CD4-positive, alpha-beta T cell treated with Interleukin-17A for 1 hour (primary cell): ENCODE measurements at regions not wholly inside any gene's neighbourhood (a gene's known extent, or its start where the extent isn't known, plus 50 kb on each side); places are given as distances from the start of the nearest gene placed in this dataset.
"Not testable (repeated sequence)": the region's sequence is repeated elsewhere in the genome, so short reads cannot be mapped to it uniquely, and the experiment has no call there.

ENCODE experiments used
- DNase-seq: peaks from one replicate; pipeline ENCODE4 v3.0.0-alpha.2; 2020

GRCh38 chr1:38746941-38747600 lies 112.5 kb downstream of the RRAGC start:
- no peak for DNase-seq

DNA sequence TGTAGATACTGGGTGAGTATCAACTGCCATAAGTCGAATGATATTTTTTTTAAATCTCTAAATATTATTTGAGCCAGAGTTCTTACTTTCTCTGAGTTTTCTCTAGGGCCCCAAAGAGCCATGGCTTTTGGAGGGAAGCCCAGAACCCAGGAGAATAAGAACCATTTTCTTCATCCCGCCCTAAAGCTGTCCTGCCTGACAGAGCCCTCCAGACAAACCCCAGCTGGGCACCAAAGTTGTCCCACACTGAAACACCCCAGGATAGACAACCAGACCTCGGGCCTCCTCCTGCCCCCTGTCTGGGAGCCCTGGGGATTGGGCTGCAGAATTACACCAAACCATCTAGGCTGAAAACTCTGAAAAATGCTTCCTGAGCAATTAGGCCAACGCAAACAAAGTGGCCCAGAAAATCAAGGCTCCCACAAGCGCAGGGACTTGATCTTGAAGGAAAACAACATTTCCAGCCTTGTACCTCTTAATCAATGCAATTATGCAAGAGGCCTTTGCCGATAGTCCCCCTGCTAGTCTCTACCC lies 113.1 kb downstream of the RRAGC start:
- no peak for DNase-seq

DNA sequence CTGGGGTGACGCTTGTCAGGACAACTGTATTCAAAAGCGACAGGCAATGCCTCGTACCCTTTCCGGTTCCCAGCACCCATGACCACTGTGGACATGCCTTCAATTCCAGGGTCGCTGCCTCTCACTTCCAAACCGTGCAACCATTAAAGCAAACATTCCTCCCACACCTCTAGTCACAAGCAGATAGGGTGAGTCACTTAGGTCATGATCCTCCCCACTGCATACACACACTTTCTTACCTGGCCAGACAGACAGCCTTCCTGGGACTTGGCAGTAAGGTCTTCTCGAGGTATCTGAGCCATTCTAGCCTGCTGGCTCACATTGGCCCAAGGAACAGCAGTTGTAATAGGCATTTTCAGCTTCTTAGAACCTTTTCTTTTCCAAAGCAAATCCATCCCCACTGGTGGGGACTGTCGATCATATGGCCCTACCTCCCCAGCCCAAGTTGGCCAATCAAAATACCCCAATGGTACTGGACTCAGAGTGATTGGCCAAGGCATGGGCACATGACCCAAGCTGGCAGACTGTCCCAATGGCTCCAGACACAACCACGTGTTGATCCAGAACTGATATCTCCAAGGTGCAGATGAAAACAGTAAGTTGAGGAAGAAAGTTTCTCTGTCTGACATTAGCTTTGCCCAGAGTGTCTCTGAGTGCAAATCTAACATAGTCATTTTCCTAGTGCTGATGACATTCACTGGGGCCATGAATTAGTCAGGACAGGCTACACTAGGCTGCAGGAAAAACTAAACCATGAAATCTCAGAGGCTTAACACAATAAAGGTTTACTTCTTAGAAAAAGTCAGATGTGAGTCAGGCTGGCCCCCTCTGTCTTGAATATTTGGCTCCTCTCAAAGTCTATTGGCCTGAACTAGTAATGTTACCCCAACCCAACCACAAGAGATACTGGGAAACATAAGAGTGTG lies 113.8 kb downstream of the RRAGC start:
- DNase-seq, result no peak

DNA sequence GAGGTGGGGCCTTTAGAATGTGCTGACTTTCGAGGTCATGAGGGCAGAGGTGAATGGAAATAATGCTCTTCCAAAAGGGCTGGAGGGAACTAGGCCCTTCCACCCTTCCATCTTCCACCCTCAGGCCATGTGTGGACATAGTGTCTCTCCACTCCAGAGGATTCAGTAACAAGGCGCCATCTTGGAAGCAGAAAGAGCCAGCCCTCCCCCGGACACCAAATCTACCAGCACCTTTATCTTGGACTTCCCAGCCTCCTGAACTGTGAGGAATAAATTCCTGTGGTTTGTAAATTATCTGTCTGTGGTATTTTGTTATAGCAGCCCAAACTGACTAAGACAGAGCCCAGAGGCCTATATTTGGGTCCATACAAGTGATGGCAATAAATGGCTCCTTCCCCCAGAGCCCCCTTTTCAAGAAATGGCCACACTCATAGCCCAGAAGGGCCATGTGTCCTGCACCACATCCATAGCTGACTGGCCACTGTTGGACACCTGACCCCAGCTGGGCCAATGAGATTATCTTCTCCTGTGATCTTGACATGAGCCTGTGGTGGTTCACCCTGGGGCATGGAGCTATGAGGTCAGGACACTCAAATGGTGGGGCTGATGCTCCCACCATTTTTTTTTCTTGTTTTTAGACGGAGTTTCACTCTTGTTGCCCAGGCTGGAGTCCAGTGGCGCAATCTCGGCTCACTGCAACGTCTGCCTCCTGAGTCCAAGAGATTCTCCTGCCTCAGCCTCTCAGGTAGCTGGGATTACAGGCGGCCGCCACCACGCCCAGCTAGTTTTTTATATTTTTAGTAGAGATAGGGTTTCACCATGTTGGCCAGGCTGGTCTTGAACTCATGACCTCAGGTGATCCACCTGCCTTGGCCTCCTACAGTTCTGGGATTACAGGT lies 114.9 kb downstream of the RRAGC start:
- no peak for DNase-seq

DNA sequence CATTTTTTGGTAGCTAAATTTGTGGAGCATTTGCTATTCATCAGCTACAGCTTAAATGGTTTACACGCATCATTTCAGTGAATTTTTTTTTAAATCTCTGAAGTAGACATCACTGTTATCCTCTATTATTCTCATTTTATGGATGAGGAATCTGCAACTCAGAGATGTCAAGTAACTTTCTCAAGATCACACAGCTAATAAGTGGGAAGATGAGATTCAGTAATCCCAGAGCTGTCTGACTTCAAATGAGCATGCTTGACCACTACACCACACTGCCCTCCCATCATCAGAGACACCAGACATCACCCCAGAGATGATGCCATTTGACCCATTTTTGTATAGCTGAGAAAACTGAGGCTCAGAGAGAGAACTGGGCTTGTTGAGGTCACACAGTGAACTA lies 116.4 kb downstream of the RRAGC start:
- no peak for DNase-seq

GRCh38 chr1:38741341-38741740 lies 118.2 kb downstream of the RRAGC start:
- DNase-seq, result no peak

GRCh38 chr1:38740487-38740886 lies 119.1 kb downstream of the RRAGC start:
- no peak for DNase-seq

- no peak for DNase-seq
Measured at GRCh38 chr1:38738207-38738606, 121.4 kb downstream of the RRAGC start.

GRCh38 chr1:38736399-38736798 lies 123.2 kb downstream of the RRAGC start:
- DNase-seq, result no peak

GRCh38 chr1:38735651-38736161 lies 123.9 kb downstream of the RRAGC start:
- DNase-seq, result no peak

- DNase-seq, result no peak
Measured at GRCh38 chr1:38733761-38734160, 125.8 kb downstream of the RRAGC start.

DNA sequence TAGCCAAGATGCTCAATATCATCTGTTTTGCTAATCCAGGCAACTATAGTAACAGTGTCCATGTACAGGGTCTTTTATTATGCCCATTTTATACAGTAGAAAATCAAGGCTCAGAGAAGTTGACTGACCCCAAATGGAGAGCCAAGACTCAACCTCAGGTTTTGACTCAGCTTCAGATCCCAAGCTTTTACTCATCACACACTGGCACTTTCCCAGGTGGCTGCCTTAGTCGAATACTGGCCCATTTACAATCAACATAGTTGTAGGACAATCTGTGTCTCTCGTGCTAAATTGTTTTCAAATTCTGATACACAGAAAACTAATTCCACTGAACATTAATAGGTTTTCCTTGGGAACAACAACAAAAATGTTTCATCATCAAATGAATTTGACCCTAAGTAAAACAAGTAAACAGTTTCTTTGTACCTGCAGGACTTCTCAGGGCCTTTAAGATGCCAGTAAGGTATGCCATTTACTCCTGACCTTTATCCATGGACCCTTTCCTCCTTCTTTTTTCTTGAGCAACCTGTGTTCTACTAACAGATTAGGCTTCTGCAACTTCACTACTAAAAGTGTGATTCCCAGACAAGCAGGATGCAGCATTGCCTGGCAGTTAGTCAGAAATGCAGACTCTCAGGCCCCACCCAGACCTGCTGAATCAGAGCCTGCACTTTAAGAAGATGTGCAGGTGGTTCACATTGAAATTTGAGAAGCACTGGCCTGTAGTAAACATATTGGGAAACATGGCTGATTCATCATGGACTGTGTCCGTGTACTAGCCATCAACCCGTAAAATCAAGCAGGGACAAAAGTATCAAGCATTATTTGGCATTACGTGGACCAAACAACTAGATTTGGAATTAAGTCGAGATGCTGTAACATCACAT lies 128.8 kb downstream of the RRAGC start:
- no peak for DNase-seq

DNA sequence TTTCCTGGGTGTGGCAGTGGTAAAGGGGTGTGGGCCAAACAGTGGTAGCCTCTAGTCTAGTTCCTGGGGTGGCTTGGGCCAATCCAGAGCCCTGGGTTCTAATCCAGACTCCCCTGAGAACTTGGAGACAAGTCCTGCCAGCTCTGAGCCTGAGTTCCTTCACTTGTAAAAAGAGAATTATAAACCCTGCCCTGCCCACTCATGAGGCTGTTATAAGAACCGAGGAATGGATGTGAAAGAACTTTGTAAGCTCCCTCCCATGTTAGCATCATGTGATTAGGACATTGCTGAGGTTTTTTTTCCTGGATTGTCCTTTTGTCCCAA lies 131.0 kb downstream of the RRAGC start:
- DNase-seq, result no peak

DNA sequence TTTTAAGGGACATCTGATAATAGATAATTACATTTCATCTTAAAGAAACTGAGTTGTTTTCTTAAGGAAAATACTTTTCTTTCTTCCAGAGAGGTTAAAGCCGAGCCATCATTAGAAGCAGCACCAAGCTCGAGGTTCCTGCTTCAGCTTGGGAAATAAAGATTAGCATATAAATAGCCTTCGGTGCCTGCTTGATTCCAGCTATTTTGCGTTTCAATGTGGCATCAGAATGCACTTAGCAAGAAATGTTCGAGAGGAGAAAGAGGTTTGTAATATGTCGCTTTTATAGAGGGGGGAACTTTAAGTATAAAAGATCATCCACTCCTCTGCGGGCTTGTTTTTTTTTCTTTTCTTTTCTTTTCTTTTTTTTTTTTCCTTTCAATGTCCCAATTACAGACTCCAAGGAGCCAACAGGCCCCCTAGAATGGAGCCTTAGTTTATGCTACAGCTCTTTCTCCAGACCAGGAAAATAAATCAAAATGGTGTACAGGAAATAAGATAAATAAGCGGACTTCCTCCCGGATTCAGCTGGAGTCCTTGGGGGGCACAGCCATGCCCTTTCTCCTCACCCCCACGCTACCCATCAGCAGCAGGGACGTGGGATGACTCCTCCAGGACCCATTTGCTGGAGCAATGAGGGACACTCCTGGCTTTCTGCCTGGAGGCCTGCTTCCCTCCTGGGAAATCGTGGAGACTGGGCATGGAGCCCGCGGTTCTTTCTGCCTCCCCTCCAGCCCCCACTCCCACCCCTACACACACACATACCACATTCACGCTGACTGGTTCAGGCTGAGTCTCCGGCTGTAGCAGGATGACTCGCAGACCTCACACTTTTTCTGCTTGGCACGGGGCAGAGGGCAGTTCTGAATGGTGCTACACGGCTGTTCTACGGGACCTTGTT lies 131.6 kb downstream of the RRAGC start:
- DNase-seq, result no peak

- not testable (repeated sequence) for DNase-seq
Measured at GRCh38 chr1:38725321-38725961, 134.1 kb downstream of the RRAGC start.

DNA sequence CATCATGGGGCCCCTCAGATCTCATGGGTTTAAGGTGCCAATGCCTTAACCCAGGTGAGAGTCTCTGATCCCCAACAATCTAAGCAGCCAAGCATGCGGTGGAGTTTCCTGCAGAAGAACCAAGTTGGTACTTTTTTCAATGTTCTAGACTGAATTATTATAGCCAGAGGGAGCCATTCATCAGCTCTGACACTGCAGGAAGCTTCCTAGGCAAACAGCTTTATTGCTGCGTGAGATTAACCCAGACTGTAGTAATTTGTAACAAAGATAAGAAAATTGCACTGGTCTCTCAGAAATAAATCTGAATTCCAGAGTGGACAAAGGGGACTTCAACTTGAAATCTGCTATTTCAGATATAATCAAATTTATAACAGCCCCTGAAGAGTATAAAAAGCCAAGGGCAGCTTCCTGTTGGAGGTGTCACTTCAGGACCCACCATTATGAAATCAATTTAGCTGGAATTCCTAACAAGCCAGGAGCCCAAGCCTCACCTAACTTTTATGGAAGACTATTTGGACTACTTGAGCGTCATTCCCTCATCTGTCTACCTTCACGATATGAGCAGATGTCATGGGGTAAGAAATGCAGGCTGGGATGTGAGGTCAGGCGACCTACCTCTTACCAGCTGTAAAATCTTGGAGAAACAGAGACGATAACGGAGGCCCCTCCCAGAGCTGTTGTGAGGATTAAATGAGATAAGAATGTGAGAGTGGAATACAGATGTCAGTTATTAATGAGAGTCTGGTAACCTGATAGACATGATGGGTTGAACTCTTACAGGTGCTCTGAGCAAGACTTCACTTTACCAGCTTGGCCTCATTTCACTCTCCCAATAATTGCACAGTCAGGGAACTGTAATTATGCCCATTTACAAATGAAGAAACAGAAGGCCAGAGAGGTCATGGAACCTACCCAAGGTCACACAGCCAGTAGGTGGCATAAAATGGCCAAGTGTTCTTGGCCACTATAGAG lies 135.1 kb downstream of the RRAGC start:
- DNase-seq, result no peak

DNA sequence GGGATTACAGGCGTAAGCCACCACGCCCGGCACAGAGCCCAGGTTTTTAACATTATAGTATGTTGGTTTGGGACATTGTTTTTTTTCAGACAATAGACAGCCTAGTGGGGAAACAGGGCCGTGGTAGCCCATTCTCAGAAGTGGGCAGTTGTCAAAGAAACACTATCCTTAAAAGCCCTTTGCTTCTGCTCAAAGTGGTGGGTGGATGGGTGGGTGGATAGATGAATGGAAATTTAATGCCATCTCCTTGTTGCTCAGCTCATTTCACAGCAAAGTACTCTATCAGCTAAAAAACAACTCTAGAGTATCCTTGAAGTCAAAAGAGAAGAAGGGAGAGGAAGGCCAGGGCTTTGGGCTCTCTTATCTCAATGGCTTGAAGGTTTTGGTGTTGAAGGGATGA lies 137.8 kb downstream of the RRAGC start:
- no peak for DNase-seq

DNA sequence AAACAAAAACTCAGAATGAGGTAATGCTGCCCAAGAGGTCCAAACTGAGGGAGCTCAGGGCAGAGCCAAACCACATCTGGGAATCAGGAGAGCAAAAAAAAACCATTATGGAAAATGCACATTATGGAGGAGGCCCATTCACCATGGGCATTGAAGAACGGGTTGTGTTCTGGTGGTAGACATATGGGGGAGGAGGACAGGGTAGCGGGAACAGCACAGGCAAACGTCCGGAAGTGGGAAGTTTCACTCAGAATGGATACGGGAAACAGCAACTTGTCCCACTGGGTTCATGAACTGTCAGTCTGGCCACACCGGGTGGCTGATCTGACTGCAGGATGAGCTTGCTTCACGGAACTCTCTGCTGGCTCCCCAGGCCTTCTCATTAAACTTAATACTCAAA lies 139.7 kb downstream of the RRAGC start:
- no peak for DNase-seq

DNA sequence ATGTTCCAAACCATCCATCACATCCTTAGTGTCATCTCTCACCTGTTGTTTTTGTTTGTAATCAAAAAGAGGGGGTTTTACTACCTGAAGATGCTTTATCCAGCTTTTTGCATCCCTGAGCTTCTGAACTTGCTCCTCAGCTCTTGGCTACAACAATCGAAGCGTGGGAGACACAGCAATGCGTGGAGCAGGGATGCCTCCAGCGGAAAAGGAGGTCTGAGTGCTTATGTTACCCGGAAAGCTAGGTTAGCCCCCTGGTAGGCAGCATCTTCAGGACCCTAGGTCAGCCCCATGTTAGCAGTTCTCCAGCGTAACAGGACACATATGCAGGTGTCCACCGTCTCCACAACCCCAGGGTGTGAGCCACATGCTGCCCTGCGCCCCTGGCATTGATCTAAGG lies 141.5 kb downstream of the RRAGC start:
- no peak for DNase-seq
